Limb (tissue), 2 donors: ENCODE measurements at regions not wholly inside any gene's neighbourhood (a gene's known extent, or its start where the extent isn't known, plus 50 kb on each side); places are given as distances from the start of the nearest gene placed in this dataset.

Experiments used
- DNase-seq, 2 donors: peaks; one replicate each; pipeline ENCODE4 v3.0.0-alpha.2; 2016; ENCODE audit errors: extremely low spot score in 2 of 2

GRCh38 chr5:142508591-142508990 lies 177.3 kb downstream of the FGF1 start:
- DNase-seq, result no peak

GRCh38 chr5:142507531-142508372 lies 178.1 kb downstream of the FGF1 start:
- no peak for DNase-seq

GRCh38 chr5:142506756-142507155 lies 179.1 kb downstream of the FGF1 start:
- no peak for DNase-seq

- DNase-seq, result no peak
Observed at GRCh38 chr5:142506046-142506445, 179.8 kb downstream of the FGF1 start.

- DNase-seq, result no peak
Observed at GRCh38 chr5:142501890-142502289, 177.1 kb upstream of the SPRY4 start.

GRCh38 chr5:142500227-142500905 lies 175.5 kb upstream of the SPRY4 start:
- no peak for DNase-seq

- peak in 1 of 2 donors; percentile 87 for DNase-seq
Observed at GRCh38 chr5:142499591-142500226, 174.9 kb upstream of the SPRY4 start.

- DNase-seq, result no peak
Observed at GRCh38 chr5:142498298-142498697, 173.5 kb upstream of the SPRY4 start.

GRCh38 chr5:142495531-142495930 lies 170.7 kb upstream of the SPRY4 start:
- DNase-seq, result peak in 1 of 2 donors; percentile 86

GRCh38 chr5:142493875-142494518 lies 169.2 kb upstream of the SPRY4 start:
- DNase-seq, result no peak

GRCh38 chr5:142492781-142493281 lies 168.0 kb upstream of the SPRY4 start:
- DNase-seq, result peak in 1 of 2 donors; percentile 71

- DNase-seq, result no peak
Observed at GRCh38 chr5:142491679-142492078, 166.9 kb upstream of the SPRY4 start.

- peak; percentile 53 to 70 for DNase-seq
Observed at GRCh38 chr5:142491270-142491669, 166.4 kb upstream of the SPRY4 start.

GRCh38 chr5:142486581-142486980 lies 161.8 kb upstream of the SPRY4 start:
- DNase-seq, result no peak

- no peak for DNase-seq
Observed at GRCh38 chr5:142486020-142486419, 161.2 kb upstream of the SPRY4 start.

- DNase-seq, result no peak
Observed at GRCh38 chr5:142484821-142485387, 160.1 kb upstream of the SPRY4 start.

GRCh38 chr5:142482207-142482606 lies 157.4 kb upstream of the SPRY4 start:
- DNase-seq, result no peak

GRCh38 chr5:142481410-142481809 lies 156.6 kb upstream of the SPRY4 start:
- DNase-seq, result no peak

- DNase-seq, result no peak
Observed at GRCh38 chr5:142479854-142480519, 155.2 kb upstream of the SPRY4 start.

- no peak for DNase-seq
Observed at GRCh38 chr5:142479150-142479549, 154.3 kb upstream of the SPRY4 start.

- no peak for DNase-seq
Observed at GRCh38 chr5:142478113-142478512, 153.3 kb upstream of the SPRY4 start.
